HepG2 (cell line): ENCODE measurements at regions not wholly inside any gene's neighbourhood (a gene's known extent, or its start where the extent isn't known, plus 50 kb on each side); places are given as distances from the start of the nearest gene placed in this dataset.

Experiments used
- FOXC1 ChIP-seq: sonication (generic); formaldehyde crosslinking; IDR thresholded peaks from 2 replicates; pipeline ENCODE4 v1.8.0; 2022; ENCODE audit warnings: mild to moderate bottlenecking, missing genetic modification reagents, borderline replicate concordance
- KAT7 ChIP-seq: IDR thresholded peaks from 2 replicates; pipeline ENCODE4 v1.6.1; 2018; ENCODE audit warnings: borderline replicate concordance, missing compliant biosample characterization
- TRIM24 ChIP-seq: sonication (generic); formaldehyde crosslinking; IDR thresholded peaks from 2 replicates; pipeline ENCODE4 v1.8.0; 2022; ENCODE audit warnings: mild to moderate bottlenecking, missing genetic modification reagents
- ZBTB37 ChIP-seq: sonication (generic); formaldehyde crosslinking; IDR thresholded peaks from 2 replicates; pipeline ENCODE4 v1.4.0; 2020; ENCODE audit warnings: mild to moderate bottlenecking, missing genetic modification reagents
- ZMYM2 ChIP-seq: sonication (generic); formaldehyde crosslinking; IDR thresholded peaks from 2 replicates; pipeline ENCODE4 v1.8.0; 2022; ENCODE audit warnings: mild to moderate bottlenecking, missing genetic modification reagents
- ZNF234 ChIP-seq: sonication (generic); formaldehyde crosslinking; conservative IDR thresholded peaks from 2 replicates; pipeline ENCODE4 v1.5.1; 2020; ENCODE audit warnings: mild to moderate bottlenecking, missing genetic modification reagents
- TF ChIP-seq, protein P1 (sequence below): sonication (generic); formaldehyde crosslinking; IDR thresholded peaks from 2 replicates; pipeline ENCODE4 v1.8.0; 2022; ENCODE audit warnings: mild to moderate bottlenecking, missing genetic modification reagents
- TF ChIP-seq, protein P2 (sequence below): sonication (generic); formaldehyde crosslinking; IDR thresholded peaks from 2 replicates; pipeline ENCODE4 v1.8.0; 2022; ENCODE audit warnings: missing genetic modification reagents, mild to moderate bottlenecking, inconsistent platforms, borderline replicate concordance
- TF ChIP-seq, protein P3 (sequence below): sonication (generic); formaldehyde crosslinking; IDR thresholded peaks from 2 replicates; pipeline ENCODE4 v1.5.0; 2020; ENCODE audit warnings: mild to moderate bottlenecking, missing genetic modification reagents

DNA sequence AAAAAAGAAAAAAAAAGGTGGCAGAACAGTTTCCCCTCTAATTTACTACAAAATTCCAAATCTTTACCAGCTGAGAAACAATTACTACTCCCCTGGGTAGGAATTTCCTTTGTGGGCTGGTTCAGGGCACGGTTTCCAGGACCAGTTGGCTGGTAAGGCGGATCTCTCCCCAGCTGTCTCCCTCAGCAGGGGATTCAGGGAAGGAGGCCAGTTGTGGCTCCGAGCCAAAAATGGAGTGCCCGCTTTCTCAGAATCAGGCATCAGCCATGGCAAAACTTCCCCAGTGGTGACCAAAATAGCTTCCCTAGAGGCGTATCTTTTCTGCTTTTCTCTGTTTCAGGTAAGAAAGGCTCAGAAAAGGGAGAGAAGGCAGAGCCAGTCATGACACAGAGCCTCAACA, 91.2 kb downstream of the ZNF22 start (continued):
- TF ChIP-seq, protein P1, sequence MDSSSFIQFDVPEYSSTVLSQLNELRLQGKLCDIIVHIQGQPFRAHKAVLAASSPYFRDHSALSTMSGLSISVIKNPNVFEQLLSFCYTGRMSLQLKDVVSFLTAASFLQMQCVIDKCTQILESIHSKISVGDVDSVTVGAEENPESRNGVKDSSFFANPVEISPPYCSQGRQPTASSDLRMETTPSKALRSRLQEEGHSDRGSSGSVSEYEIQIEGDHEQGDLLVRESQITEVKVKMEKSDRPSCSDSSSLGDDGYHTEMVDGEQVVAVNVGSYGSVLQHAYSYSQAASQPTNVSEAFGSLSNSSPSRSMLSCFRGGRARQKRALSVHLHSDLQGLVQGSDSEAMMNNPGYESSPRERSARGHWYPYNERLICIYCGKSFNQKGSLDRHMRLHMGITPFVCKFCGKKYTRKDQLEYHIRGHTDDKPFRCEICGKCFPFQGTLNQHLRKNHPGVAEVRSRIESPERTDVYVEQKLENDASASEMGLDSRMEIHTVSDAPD (CRISPR knock-in tag): no peak
- no peak for TF ChIP-seq FOXC1
- TF ChIP-seq, protein P2, sequence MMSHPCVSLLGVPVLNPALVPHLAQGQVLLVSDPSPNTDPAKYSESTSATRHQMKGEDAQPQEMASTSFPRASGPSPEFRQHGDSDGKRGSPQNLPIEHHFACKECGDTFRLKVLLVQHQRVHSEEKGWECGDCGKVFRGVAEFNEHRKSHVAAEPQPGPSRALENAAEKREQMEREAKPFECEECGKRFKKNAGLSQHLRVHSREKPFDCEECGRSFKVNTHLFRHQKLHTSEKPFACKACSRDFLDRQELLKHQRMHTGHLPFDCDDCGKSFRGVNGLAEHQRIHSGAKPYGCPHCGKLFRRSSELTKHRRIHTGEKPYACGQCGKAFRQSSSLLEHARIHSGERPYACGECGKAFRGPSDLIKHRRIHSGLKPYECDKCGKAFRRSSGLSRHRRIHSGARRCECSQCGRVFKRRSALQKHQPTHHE (CRISPR knock-in tag): no peak
- no peak for TF ChIP-seq ZMYM2 (CRISPR knock-in tag)
- no peak for TF ChIP-seq ZBTB37 (CRISPR knock-in tag)
- TF ChIP-seq, protein P3, sequence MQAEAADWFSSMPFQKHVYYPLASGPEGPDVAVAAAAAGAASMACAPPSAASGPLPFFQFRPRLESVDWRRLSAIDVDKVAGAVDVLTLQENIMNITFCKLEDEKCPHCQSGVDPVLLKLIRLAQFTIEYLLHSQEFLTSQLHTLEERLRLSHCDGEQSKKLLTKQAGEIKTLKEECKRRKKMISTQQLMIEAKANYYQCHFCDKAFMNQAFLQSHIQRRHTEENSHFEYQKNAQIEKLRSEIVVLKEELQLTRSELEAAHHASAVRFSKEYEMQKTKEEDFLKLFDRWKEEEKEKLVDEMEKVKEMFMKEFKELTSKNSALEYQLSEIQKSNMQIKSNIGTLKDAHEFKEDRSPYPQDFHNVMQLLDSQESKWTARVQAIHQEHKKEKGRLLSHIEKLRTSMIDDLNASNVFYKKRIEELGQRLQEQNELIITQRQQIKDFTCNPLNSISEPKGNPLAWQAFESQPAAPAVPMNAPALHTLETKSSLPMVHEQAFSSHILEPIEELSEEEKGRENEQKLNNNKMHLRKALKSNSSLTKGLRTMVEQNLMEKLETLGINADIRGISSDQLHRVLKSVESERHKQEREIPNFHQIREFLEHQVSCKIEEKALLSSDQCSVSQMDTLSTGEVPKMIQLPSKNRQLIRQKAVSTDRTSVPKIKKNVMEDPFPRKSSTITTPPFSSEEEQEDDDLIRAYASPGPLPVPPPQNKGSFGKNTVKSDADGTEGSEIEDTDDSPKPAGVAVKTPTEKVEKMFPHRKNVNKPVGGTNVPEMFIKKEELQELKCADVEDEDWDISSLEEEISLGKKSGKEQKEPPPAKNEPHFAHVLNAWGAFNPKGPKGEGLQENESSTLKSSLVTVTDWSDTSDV (CRISPR knock-in tag): no peak
- no peak for TF ChIP-seq KAT7 (CRISPR knock-in tag)
- no peak for TF ChIP-seq ZNF234 (CRISPR knock-in tag)
- TF ChIP-seq TRIM24 (CRISPR knock-in tag): no peak
